GM12878 (cell line): ENCODE measurements at regions not wholly inside any gene's neighbourhood (a gene's known extent, or its start where the extent isn't known, plus 50 kb on each side); places are given as distances from the start of the nearest gene placed in this dataset.

Experiments used
- CREM ChIP-seq: IDR thresholded peaks from 2 replicates; pipeline ENCODE4 v1.6.1; 2014; ENCODE audit warnings: antibody characterized with exemption, low read depth
- CTCF ChIP-seq, 3 experiments: IDR thresholded peaks in 2 of 3; conservative IDR thresholded peaks in 1 of 3; 2 replicates each; pipeline ENCODE4 v1.5.1; 2011; ENCODE audit warnings: low read depth in 3 of 3, low read length in 3 of 3, mild to moderate bottlenecking in 3 of 3, control low read depth in 2 of 3, moderate library complexity in 2 of 3, inconsistent platforms in 1 of 3, mixed read lengths in 1 of 3; ENCODE audit not compliant: control insufficient read depth in 2 of 3, insufficient read depth in 1 of 3; ENCODE audit errors: extremely low read depth in 1 of 3
- EP300 ChIP-seq, 2 experiments: fragments of 150-350 bp in 1 of 2; IDR thresholded peaks; 2 replicates each; pipeline ENCODE4 v1.6.1; 2011 to 2012; ENCODE audit warnings: low read depth in 2 of 2, low read length in 2 of 2, borderline replicate concordance in 1 of 2, improper control_type of control experiment in 1 of 2, inconsistent platforms in 1 of 2; ENCODE audit not compliant: control insufficient read depth in 1 of 2
- EZH2 ChIP-seq: IDR thresholded peaks from 2 replicates; pipeline ENCODE4 v1.6.1; 2012; ENCODE audit warnings: low read depth, mild to moderate bottlenecking, control low read depth, inconsistent platforms, low read length, borderline replicate concordance; ENCODE audit not compliant: control insufficient read depth
- SIN3A ChIP-seq: IDR thresholded peaks from 2 replicates; pipeline ENCODE4 v1.6.1; 2012; ENCODE audit warnings: low read depth, low read length, improper control_type of control experiment
- SPI1 ChIP-seq: IDR thresholded peaks from 2 replicates; pipeline ENCODE4 v1.6.1; 2011; ENCODE audit warnings: low read depth, mild to moderate bottlenecking, low read length, moderate library complexity, borderline replicate concordance; ENCODE audit not compliant: insufficient read depth
- TF ChIP-seq, protein P1 (sequence below): fragments of 450-650 bp; IDR thresholded peaks from 2 replicates; pipeline ENCODE4 v1.6.1; 2017; ENCODE audit warnings: low read depth, mild to moderate bottlenecking, moderate library complexity

DNA sequence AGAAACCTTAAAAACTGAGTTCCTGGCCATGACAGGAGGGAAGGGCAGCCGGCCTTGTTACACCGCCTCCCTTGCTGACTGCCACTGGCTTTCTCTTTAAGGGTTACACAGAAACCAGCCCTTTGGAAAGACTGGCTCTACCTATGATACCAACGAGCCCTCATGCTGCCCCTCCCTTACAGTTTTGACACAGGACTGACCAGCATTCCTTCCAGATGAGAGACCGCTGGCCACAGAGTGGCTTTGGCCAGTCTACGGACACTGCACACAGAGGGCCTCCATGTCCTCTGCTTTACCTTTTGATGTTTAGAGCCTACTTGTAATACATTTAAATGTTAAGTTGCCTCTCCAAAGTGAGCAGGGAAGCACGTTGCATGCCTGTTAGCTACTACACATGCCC is 243.2 kb upstream of the GMDS start:
- TF ChIP-seq SIN3A (no peak), EZH2 (no peak), SPI1 (no peak), CTCF (IDR thresholded peaks at IDR 0.05 in 2 of 3, conservative IDR thresholded peaks at IDR 0.05 in 1 of 3; ENCODE audit: control insufficient read depth in 2 of 3, extremely low read depth in 1 of 3, insufficient read depth in 1 of 3, low read depth in 3 of 3, low read length in 3 of 3) (no peak), CREM (no peak), EP300 (IDR thresholded peaks at IDR 0.05; ENCODE audit: borderline replicate concordance in 1 of 2, control insufficient read depth in 1 of 2, low read depth in 2 of 2, low read length in 2 of 2) (no peak)
- TF ChIP-seq, protein P1, sequence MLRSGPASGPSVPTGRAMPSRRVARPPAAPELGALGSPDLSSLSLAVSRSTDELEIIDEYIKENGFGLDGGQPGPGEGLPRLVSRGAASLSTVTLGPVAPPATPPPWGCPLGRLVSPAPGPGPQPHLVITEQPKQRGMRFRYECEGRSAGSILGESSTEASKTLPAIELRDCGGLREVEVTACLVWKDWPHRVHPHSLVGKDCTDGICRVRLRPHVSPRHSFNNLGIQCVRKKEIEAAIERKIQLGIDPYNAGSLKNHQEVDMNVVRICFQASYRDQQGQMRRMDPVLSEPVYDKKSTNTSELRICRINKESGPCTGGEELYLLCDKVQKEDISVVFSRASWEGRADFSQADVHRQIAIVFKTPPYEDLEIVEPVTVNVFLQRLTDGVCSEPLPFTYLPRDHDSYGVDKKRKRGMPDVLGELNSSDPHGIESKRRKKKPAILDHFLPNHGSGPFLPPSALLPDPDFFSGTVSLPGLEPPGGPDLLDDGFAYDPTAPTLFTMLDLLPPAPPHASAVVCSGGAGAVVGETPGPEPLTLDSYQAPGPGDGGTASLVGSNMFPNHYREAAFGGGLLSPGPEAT: no peak
